Left lung (tissue), 4 donors: ENCODE measurements at regions not wholly inside any gene's neighbourhood (a gene's known extent, or its start where the extent isn't known, plus 50 kb on each side); places are given as distances from the start of the nearest gene placed in this dataset.

Experiments
- ATAC-seq: fragments of 200-7000 bp; cut with Tn5 transposase; one replicate; pipeline ENCODE4 v1.9.1; 2020; ENCODE audit warnings: moderate library complexity
- DNase-seq, 4 donors: peaks; one replicate each; pipeline ENCODE4 v3.0.0-alpha.2; 2013 to 2020
- H3K27ac ChIP-seq, 2 donors: fragments of 200-600 bp; sonication (generic) in 1 of 2; one replicate each; pipeline versions ENCODE4 v1.5.0 to v1.8.0; 2020 to 2021
- H3K27me3 ChIP-seq, 2 donors: fragments of 200-600 bp; sonication (generic) in 1 of 2; one replicate each; pipeline versions ENCODE4 v1.5.0 to v1.8.0; 2020 to 2021
- H3K36me3 ChIP-seq, 2 donors: fragments of 200-600 bp; sonication (generic) in 1 of 2; one replicate each; pipeline versions ENCODE4 v1.5.0 to v1.8.0; 2020 to 2021
- H3K4me1 ChIP-seq, 2 donors: fragments of 200-600 bp; one replicate each; pipeline ENCODE4 v1.8.0; 2021
- H3K4me3 ChIP-seq, 2 donors: fragments of 200-600 bp; sonication (generic) in 1 of 2; one replicate each; pipeline versions ENCODE4 v1.5.0 to v1.8.0; 2020 to 2021; ENCODE audit warnings: mild to moderate bottlenecking in 1 of 2
- H3K9me3 ChIP-seq, 2 donors: fragments of 200-600 bp; sonication (generic) in 1 of 2; one replicate each; pipeline versions ENCODE4 v1.5.0 to v1.8.0; 2020 to 2021
- intact Hi-C, 2 donors: fragments of 100-400 bp; cut with DNase I; formaldehyde crosslinking; loops; one replicate each; pipeline versions ENCODE4 v1.11.2 to v1.14.2; 2022
- TF ChIP-seq, protein P1 (sequence below), 2 donors: fragments of 200-600 bp; sonication (generic) in 1 of 2; IDR thresholded peaks; one replicate each; pipeline versions ENCODE4 v1.5.0 to v1.8.0; 2021; ENCODE audit warnings: antibody characterized with exemption in 2 of 2
- donor health status: DM: no; HTN: yes; CAD: no.
- donor health status: DM: no; HTN: no; CAD: no.

DNA sequence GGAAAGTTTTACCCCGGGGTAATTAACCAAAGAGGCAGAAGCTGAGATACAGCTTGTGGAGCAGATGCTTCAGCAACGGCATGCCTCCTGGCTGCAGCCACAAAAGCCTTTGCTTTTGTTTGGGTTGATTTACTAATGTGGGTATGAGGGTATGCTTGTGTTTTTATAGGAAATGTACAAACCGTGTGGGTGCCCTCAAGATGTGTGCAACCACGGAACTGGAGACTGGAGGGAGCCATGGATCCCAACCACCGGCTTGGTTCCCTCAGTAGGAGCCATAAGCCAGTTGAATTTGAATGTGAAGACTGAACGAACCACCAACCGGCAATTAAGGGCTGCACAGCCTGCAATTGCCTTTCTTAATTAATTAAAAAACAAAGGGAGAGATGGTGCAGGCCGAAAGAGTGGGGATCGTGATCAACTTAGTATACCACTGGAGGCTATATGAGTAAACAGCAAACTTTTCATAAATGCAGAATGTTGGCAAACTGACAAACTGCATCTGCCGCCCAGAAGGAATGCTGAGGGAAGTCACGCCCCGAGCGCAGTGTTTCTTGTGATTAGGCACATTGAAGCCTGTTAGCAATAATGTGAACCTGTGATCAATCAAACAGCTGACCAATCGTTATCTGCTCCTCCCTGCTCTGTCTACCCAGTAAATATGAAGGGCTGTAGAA is 104.1 kb downstream of the DISP1 start:
- H3K9me3 ChIP-seq, result peaks cover 0 to 16% of the 10 kb centered on the region in 2 donors
- ATAC-seq (no peak), DNase-seq (peak in 1 of 4 donors; percentile 10)
- TF ChIP-seq, protein P1, sequence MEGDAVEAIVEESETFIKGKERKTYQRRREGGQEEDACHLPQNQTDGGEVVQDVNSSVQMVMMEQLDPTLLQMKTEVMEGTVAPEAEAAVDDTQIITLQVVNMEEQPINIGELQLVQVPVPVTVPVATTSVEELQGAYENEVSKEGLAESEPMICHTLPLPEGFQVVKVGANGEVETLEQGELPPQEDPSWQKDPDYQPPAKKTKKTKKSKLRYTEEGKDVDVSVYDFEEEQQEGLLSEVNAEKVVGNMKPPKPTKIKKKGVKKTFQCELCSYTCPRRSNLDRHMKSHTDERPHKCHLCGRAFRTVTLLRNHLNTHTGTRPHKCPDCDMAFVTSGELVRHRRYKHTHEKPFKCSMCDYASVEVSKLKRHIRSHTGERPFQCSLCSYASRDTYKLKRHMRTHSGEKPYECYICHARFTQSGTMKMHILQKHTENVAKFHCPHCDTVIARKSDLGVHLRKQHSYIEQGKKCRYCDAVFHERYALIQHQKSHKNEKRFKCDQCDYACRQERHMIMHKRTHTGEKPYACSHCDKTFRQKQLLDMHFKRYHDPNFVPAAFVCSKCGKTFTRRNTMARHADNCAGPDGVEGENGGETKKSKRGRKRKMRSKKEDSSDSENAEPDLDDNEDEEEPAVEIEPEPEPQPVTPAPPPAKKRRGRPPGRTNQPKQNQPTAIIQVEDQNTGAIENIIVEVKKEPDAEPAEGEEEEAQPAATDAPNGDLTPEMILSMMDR (IDR thresholded peaks at IDR 0.05), result no peak
- intact Hi-C loops, result no loop called here
- H3K4me3 ChIP-seq, result no peak overlapping the region
- H3K27ac ChIP-seq, result peak overlapping the region in 1 of 2 donors; percentile 28
- peaks cover 7 to 12% of the 10 kb centered on the region in 2 donors for H3K4me1 ChIP-seq
- H3K27me3 ChIP-seq, result no peaks in the 10 kb centered on the region
- H3K36me3 ChIP-seq, result no peaks in the 10 kb centered on the region

DNA sequence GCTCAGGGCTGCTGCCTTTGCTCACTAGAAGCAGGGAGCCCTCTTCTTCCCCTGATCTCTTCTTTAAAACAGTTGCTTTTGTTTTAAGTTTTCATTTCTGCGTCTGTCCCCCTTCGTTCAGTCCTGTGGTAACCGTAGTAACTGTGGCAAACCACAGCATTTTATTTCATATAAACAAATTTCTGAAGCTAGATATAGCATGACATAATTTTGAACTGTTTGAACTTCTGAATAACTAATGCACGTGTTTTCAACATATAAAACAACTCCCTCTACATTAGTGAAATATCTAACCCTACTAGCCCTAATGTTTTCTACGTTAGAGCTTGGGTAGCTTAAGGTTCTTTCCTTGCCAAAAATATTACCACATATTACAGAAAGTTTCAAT is 104.6 kb downstream of the DISP1 start:
- ATAC-seq, result no peak

DNA sequence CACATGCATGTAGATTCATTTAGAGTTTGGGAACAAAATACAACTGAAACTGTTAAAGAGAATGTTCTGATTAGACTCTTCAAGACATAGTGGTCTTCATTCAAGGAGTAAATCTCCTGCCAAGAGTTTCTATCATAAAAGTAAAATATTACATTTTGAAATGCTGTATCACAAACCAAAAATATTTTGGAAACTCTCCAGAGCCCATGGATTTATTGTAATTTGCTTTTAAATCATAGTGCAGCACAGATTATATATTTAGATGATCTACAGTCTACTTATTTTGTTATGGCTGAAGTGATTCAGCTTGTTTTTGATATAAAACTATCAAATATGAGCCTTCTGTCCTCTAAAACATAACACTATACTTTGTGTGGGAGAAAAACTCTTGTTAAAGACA is 105.3 kb downstream of the DISP1 start:
- Histone ChIP-seq H3K4me3 (no peak overlapping the region), H3K27ac (no peak overlapping the region), H3K9me3 (peaks cover 0 to 16% of the 10 kb centered on the region in 2 donors), H3K36me3 (no peaks in the 10 kb centered on the region), H3K4me1 (peaks cover 5 to 15% of the 10 kb centered on the region in 2 donors), H3K27me3 (no peaks in the 10 kb centered on the region)
- TF ChIP-seq, protein P1 (IDR thresholded peaks at IDR 0.05), result no peak
- intact Hi-C loops, result no loop called here
- DNase-seq (no peak), ATAC-seq (no peak)

More for the DNA sequence above, 104.6 kb downstream of the DISP1 start:
- Histone ChIP-seq H3K4me1 (peaks cover 7 to 15% of the 10 kb centered on the region in 2 donors), H3K27me3 (no peaks in the 10 kb centered on the region), H3K27ac (peak overlapping the region in 1 of 2 donors; percentile 28), H3K9me3 (peaks cover 0 to 16% of the 10 kb centered on the region in 2 donors), H3K4me3 (no peak overlapping the region), H3K36me3 (no peaks in the 10 kb centered on the region)
- TF ChIP-seq, protein P1 (IDR thresholded peaks at IDR 0.05), result no peak
- intact Hi-C loops, result no loop called here
- peak in 1 of 4 donors; percentile 36 for DNase-seq

DNA sequence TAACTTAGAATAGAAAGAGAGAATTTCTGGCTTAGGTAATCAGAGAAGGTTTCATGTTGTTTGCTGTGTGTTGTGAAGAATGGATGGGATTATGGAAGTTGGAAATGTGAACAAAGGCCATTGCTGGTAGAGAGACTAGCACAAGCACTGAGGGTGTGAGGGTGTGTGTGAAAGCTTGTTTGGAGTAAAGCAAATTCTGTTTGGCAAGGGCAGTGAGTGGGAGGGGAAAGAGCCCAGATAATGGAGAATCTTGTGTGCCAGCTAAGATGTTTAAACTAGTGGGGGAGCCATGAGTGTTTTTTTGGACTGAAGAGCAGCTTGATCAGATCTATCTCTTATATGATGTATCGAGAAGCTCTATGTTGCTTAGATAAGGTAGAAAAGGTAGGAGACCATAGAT is 107.1 kb downstream of the DISP1 start:
- Histone ChIP-seq H3K9me3 (peaks cover 0 to 12% of the 10 kb centered on the region in 2 donors), H3K27ac (no peak overlapping the region), H3K4me1 (peaks cover 0 to 17% of the 10 kb centered on the region in 2 donors), H3K4me3 (no peak overlapping the region), H3K27me3 (no peaks in the 10 kb centered on the region), H3K36me3 (no peaks in the 10 kb centered on the region)
- DNase-seq (no peak), ATAC-seq (no peak)
- intact Hi-C loops, result no loop called here
- TF ChIP-seq, protein P1 (IDR thresholded peaks at IDR 0.05), result no peak

DNA sequence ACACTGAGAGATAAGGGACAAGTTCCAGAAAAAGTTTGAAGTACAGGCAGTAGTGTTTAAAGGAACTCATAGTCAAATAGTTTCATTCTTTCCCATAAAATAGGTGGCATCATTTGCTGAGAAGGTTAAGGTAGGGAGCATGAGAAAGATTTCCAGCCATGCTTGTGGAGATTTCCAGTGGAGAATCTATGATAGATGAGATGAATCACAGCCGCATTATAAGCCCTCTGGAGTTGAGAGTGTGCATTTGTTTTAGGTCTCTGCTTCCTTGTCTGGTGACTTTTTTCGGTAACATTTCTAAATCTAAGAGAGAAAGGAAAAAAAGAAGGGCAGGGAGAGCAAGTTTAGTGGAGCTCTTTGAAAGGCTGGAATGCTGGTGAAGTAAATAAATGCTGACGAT is 108.7 kb downstream of the DISP1 start:
- DNase-seq, result no peak
- Histone ChIP-seq H3K27me3 (no peaks in the 10 kb centered on the region), H3K36me3 (no peaks in the 10 kb centered on the region), H3K4me3 (no peak overlapping the region), H3K27ac (peak overlapping the region; percentile 20 to 28), H3K9me3 (no peaks in the 10 kb centered on the region), H3K4me1 (peaks cover 7 to 24% of the 10 kb centered on the region in 2 donors)
- intact Hi-C loops, result no loop called here
- peak; percentile 19 for ATAC-seq
- TF ChIP-seq, protein P1 (IDR thresholded peaks at IDR 0.05), result no peak
